Neuronal stem cell (in vitro differentiated cells): ENCODE measurements at regions not wholly inside any gene's neighbourhood (a gene's known extent, or its start where the extent isn't known, plus 50 kb on each side); places are given as distances from the start of the nearest gene placed in this dataset.
"Not testable (repeated sequence)": the region's sequence is repeated elsewhere in the genome, so short reads cannot be mapped to it uniquely, and the experiment has no call there.

ENCODE experiments used
- DNase-seq: peaks from one replicate; pipeline ENCODE4 v3.0.0-alpha.2; 2013; ENCODE audit warnings: low spot score
- H2AFZ ChIP-seq: one replicate; pipeline ENCODE4 v1.6.1; 2013; ENCODE audit warnings: mild to moderate bottlenecking, low read length, inconsistent platforms
- H2AK5ac ChIP-seq: 2 replicates; pipeline ENCODE4 v1.6.1; 2013; ENCODE audit warnings: low read depth, mild to moderate bottlenecking, inconsistent platforms, low read length, moderate library complexity, mixed read lengths
- H2BK120ac ChIP-seq: 2 replicates; pipeline ENCODE4 v1.6.1; 2013; ENCODE audit warnings: low read depth, mild to moderate bottlenecking, inconsistent platforms, low read length, moderate library complexity, mixed read lengths
- H2BK12ac ChIP-seq: one replicate; pipeline ENCODE4 v1.6.1; 2013; ENCODE audit warnings: low read length, inconsistent platforms
- H2BK15ac ChIP-seq: 2 replicates; pipeline ENCODE4 v1.6.1; 2013; ENCODE audit warnings: mild to moderate bottlenecking, low read length, inconsistent platforms, mixed read lengths
- H2BK5ac ChIP-seq: one replicate; pipeline ENCODE4 v1.6.1; 2013; ENCODE audit warnings: inconsistent platforms, mild to moderate bottlenecking, low read length, moderate library complexity
- H3K14ac ChIP-seq: one replicate; pipeline ENCODE4 v1.6.1; 2013; ENCODE audit warnings: low read length, inconsistent platforms
- H3K18ac ChIP-seq: 2 replicates; pipeline ENCODE4 v1.6.1; 2013; ENCODE audit warnings: low read length, inconsistent platforms
- H3K23ac ChIP-seq: 2 replicates; pipeline ENCODE4 v1.6.1; 2013; ENCODE audit warnings: low read depth, mild to moderate bottlenecking, mixed read lengths, low read length, inconsistent platforms; ENCODE audit not compliant: poor library complexity
- H3K27ac ChIP-seq: replicated peaks from 3 replicates; pipeline ENCODE4 v1.5.1; 2013; ENCODE audit warnings: low read length, inconsistent platforms
- H3K27me3 ChIP-seq, 3 experiments: 2 replicates each; pipeline ENCODE4 v1.6.1; 2013; ENCODE audit warnings: low read length in 3 of 3, mild to moderate bottlenecking in 2 of 3, inconsistent platforms in 1 of 3, low read depth in 1 of 3, mixed read lengths in 1 of 3, moderate library complexity in 1 of 3; ENCODE audit not compliant: control insufficient read depth in 3 of 3, insufficient read depth in 3 of 3
- H3K36me3 ChIP-seq, 2 donors: replicated peaks in 1 of 2; 2 replicates each; pipeline ENCODE4 v1.6.1; 2013; ENCODE audit warnings: low read length in 2 of 2; ENCODE audit not compliant: control insufficient read depth in 2 of 2, insufficient read depth in 2 of 2
- H3K4ac ChIP-seq: 2 replicates; pipeline ENCODE4 v1.6.1; 2013; ENCODE audit warnings: inconsistent platforms, mild to moderate bottlenecking, low read length, moderate library complexity
- H3K4me1 ChIP-seq, 2 donors: 1 replicate in 1 of 2; 2 replicates in 1 of 2; pipeline ENCODE4 v1.6.1; 2013; ENCODE audit warnings: low read length in 2 of 2, low read depth in 1 of 2; ENCODE audit not compliant: control insufficient read depth in 2 of 2, insufficient read depth in 1 of 2
- H3K4me2 ChIP-seq: one replicate; pipeline ENCODE4 v1.6.1; 2013; ENCODE audit warnings: mild to moderate bottlenecking, low read length, inconsistent platforms; ENCODE audit not compliant: insufficient read depth, poor library complexity, severe bottlenecking
- H3K4me3 ChIP-seq, 2 donors: 2 replicates each; pipeline ENCODE4 v1.5.1; 2013; ENCODE audit warnings: low read length in 2 of 2, mild to moderate bottlenecking in 2 of 2, inconsistent platforms in 1 of 2, moderate library complexity in 1 of 2
- H3K79me1 ChIP-seq: one replicate; pipeline ENCODE4 v1.6.1; 2013; ENCODE audit warnings: low read depth, mild to moderate bottlenecking, inconsistent platforms, low read length, moderate library complexity
- H3K9ac ChIP-seq: one replicate; pipeline ENCODE4 v1.6.1; 2013; ENCODE audit warnings: mild to moderate bottlenecking, low read depth, low read length, inconsistent platforms; ENCODE audit not compliant: poor library complexity
- H3K9me3 ChIP-seq, 2 donors: replicated peaks in 1 of 2; 2 replicates each; pipeline versions ENCODE3 to v1.6.1; 2013; ENCODE audit warnings: low read length in 2 of 2, mild to moderate bottlenecking in 2 of 2, inconsistent platforms in 1 of 2, low read depth in 1 of 2, mixed read lengths in 1 of 2, moderate library complexity in 1 of 2; ENCODE audit not compliant: control insufficient read depth in 2 of 2, insufficient read depth in 1 of 2
- H4K8ac ChIP-seq: one replicate; pipeline ENCODE4 v1.6.1; 2013; ENCODE audit warnings: low read depth, mild to moderate bottlenecking, inconsistent platforms, low read length, moderate library complexity
- H4K91ac ChIP-seq: one replicate; pipeline ENCODE4 v1.6.1; 2013; ENCODE audit warnings: low read length, low read depth, mild to moderate bottlenecking, inconsistent platforms; ENCODE audit not compliant: poor library complexity
- WGBS, 2 donors: extraction: QIAGEN DNeasy Blood & Tissue Kit; methylation state at CpG; one replicate each; pipeline ENCODE4 v1.1.7; 2013; ENCODE audit warnings: missing lambda C conversion rate in 2 of 2, mixed read lengths in 1 of 2; ENCODE audit not compliant: insufficient read length in 2 of 2, insufficient replicate concordance in 1 of 2; ENCODE audit errors: extremely low coverage in 2 of 2; 5-methylcytosine and 5-hydroxymethylcytosine counted together

- not testable (repeated sequence) for H2AK5ac ChIP-seq, H3K4me3 ChIP-seq, H2BK5ac ChIP-seq, H3K36me3 ChIP-seq, H4K8ac ChIP-seq, H3K79me1 ChIP-seq, H3K27me3 ChIP-seq, H3K18ac ChIP-seq, H3K9ac ChIP-seq, H2BK12ac ChIP-seq, H3K4me2 ChIP-seq, H3K14ac ChIP-seq, DNase-seq, H3K4ac ChIP-seq, H2AFZ ChIP-seq, H3K27ac ChIP-seq, H4K91ac ChIP-seq, H2BK120ac ChIP-seq, H3K4me1 ChIP-seq, H2BK15ac ChIP-seq, H3K9me3 ChIP-seq, H3K23ac ChIP-seq
- no CpG with 5 or more reads among the region's 1 CpG for WGBS, 2 donors
These were observed 155.1 kb upstream of the GHR start for GRCh38 chr5:42268170-42268569.

- Histone ChIP-seq H3K4me2 (no peak overlapping the region), H2BK120ac (no peak overlapping the region), H4K8ac (no peak overlapping the region), H3K27ac (no peak overlapping the region), H2AFZ (no peak overlapping the region), H2BK12ac (no peak overlapping the region), H3K18ac (no peak overlapping the region), H3K27me3 (no peaks in the 10 kb centered on the region), H3K9me3 (no peaks in the 10 kb centered on the region), H3K79me1 (no peaks in the 10 kb centered on the region), H3K14ac (no peak overlapping the region), H3K4me1 (no peaks in the 10 kb centered on the region), H2BK15ac (no peak overlapping the region), H3K4ac (no peak overlapping the region), H4K91ac (no peak overlapping the region), H3K23ac (no peak overlapping the region), H3K4me3 (no peak overlapping the region), H2AK5ac (no peak overlapping the region), H3K9ac (no peak overlapping the region), H2BK5ac (no peak overlapping the region), H3K36me3 (no peaks in the 10 kb centered on the region)
- no CpG with 5 or more reads among the region's 2 CpGs for WGBS, 2 donors
- no peak for DNase-seq
These were observed 154.6 kb upstream of the GHR start for GRCh38 chr5:42268630-42269029.

- Histone ChIP-seq H3K4me1 (no peaks in the 10 kb centered on the region), H2AK5ac (no peak overlapping the region), H3K36me3 (no peaks in the 10 kb centered on the region), H3K79me1 (no peaks in the 10 kb centered on the region), H2BK15ac (no peak overlapping the region), H3K23ac (no peak overlapping the region), H3K4ac (no peak overlapping the region), H2BK12ac (no peak overlapping the region), H3K27ac (no peak overlapping the region), H4K8ac (no peak overlapping the region), H3K18ac (no peak overlapping the region), H3K9me3 (no peaks in the 10 kb centered on the region), H2AFZ (no peak overlapping the region), H3K9ac (no peak overlapping the region), H3K27me3 (no peaks in the 10 kb centered on the region), H4K91ac (no peak overlapping the region), H2BK120ac (no peak overlapping the region), H3K4me3 (no peak overlapping the region), H3K4me2 (no peak overlapping the region), H3K14ac (no peak overlapping the region), H2BK5ac (no peak overlapping the region)
- no CpG with 5 or more reads among the region's 2 CpGs for WGBS, 2 donors
- DNase-seq = no peak
These were observed 152.5 kb upstream of the GHR start for GRCh38 chr5:42270771-42271170.

- Histone ChIP-seq H3K9ac (no peak overlapping the region), H3K36me3 (no peaks in the 10 kb centered on the region), H2AK5ac (no peak overlapping the region), H3K27ac (no peak overlapping the region), H3K4me3 (no peak overlapping the region), H3K4me2 (no peak overlapping the region), H3K23ac (no peak overlapping the region), H3K18ac (no peak overlapping the region), H3K79me1 (no peaks in the 10 kb centered on the region), H2BK5ac (no peak overlapping the region), H2AFZ (no peak overlapping the region), H4K91ac (no peak overlapping the region), H2BK12ac (no peak overlapping the region), H2BK120ac (no peak overlapping the region), H4K8ac (no peak overlapping the region), H3K9me3 (no peaks in the 10 kb centered on the region), H3K4ac (no peak overlapping the region), H3K4me1 (peaks cover 0 to 2% of the 10 kb centered on the region in 2 donors), H3K27me3 (no peaks in the 10 kb centered on the region), H3K14ac (no peak overlapping the region), H2BK15ac (no peak overlapping the region)
- no CpG with 5 or more reads among the region's 1 CpG for WGBS, 2 donors
- no peak for DNase-seq
These were observed 148.3 kb upstream of the GHR start for GRCh38 chr5:42274913-42275312.
